SK-N-DZ (cell line): ENCODE measurements at regions not wholly inside any gene's neighbourhood (a gene's known extent, or its start where the extent isn't known, plus 50 kb on each side); places are given as distances from the start of the nearest gene placed in this dataset.

Experiments
- DNase-seq: peaks from one replicate; pipeline ENCODE4 v3.0.0-alpha.2; 2015; ENCODE audit warnings: low spot score

GRCh38 chr5:142384014-142384413, 59.2 kb upstream of the SPRY4 start:
- DNase-seq: no peak

DNA sequence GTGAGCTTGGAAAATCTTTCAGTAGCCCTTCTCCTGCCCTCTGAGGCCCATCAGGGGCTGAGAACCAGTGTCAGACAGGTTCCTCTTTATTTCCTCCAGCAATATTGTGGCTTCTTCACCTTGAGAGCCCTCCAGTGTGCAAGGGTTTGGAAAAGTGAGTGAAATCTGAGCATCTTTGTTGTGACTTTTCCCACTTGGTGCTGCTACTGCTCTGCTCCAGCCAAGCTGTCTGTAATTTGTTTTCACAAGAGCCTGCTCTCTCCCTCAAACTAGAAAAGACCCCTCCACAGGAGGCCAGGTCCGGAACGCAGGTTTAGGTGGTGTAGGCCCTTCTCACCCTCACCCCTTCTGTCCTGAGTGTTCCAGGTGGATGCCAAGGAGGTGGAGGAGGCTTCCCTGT, 57.4 kb upstream of the SPRY4 start:
- no peak for DNase-seq

GRCh38 chr5:142378737-142379634, 54.2 kb upstream of the SPRY4 start:
- no peak for DNase-seq

DNA sequence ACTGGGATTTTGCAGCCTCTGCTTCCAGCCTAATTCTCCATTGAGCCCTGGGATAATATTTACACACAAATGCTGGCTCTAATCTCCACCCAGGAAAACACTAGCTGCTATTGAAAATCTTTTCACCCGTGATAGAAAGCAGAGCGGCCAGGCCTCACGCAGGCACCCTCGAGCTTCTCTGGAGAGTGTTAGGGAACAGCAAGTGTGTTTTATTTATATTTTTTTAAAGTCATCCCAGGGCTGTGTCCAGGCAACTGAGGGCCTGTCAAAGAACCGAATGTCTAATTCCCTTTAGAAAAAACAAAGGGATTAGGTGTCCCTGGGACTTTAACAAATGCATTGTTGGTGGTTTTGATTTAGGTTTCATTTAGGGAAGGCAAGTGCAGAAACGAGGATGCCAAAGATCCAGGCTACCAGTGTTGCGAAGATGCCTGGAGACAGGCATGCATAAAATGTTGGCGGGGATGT, 51.2 kb upstream of the SPRY4 start:
- no peak for DNase-seq
